Posterior vena cava (tissue), 2 donors: ENCODE measurements at regions not wholly inside any gene's neighbourhood (a gene's known extent, or its start where the extent isn't known, plus 50 kb on each side); places are given as distances from the start of the nearest gene placed in this dataset.

Experiments used
- DNase-seq: peaks from one replicate; pipeline ENCODE4 v3.0.0-alpha.2; 2020; ENCODE audit warnings: low spot score
- intact Hi-C, 2 donors: fragments of 100-400 bp; cut with DNase I; formaldehyde crosslinking; loops; one replicate each; pipeline versions ENCODE4 v1.14.1 to v1.14.2; 2022 to 2023
- donor health status: DM: yes; HTN: yes; CAD: no.
- donor health status: DM: yes; HTN: yes; CAD: no.

DNA sequence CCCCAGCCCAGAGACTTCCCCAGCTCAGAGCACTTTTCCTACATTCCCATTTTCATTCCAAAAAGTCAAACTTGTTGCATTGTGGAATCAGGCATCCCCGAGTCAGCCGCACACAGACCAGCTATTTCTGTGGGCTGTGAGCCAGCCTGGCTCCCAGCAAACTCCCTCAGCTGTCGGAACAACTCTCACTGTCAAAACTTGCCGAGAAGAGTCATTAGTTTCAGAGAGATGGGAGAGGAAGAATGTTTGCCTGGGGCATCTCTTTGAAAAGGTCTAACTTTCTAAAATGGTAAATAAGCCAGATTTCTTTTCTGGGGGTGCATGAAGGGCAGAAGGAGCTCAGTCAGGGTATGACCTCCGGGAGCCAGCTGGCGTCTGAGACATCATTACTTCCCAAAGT, 280.0 kb downstream of the TMEM114 start:
- intact Hi-C loops: no loop called here
- DNase-seq: no peak

DNA sequence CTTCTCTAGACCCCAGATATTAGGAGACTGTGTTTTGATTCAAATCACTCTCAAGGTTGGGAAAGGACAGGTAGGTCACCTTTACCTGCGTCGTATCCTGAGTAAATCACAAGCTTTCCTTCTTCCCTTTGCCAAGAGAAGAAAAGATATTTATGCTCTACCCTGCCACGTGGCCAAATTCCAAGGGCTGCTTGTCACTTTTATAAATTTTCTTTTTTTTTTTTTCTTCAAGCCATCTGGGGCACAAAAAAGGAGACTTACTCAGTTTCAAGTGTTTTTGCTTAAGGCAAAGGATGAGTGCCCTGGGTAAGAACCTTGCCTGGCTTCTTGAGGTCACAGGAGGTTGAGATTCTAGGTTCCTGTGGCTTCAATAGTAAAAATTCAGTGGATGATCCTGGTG, 285.1 kb downstream of the TMEM114 start:
- DNase-seq: no peak
- intact Hi-C loops: loop anchor here in 1 of 2 donors (5.0 kb wide), 1 partner anchor 1022 kb away; no protein-coding TSS in a partner anchor

DNA sequence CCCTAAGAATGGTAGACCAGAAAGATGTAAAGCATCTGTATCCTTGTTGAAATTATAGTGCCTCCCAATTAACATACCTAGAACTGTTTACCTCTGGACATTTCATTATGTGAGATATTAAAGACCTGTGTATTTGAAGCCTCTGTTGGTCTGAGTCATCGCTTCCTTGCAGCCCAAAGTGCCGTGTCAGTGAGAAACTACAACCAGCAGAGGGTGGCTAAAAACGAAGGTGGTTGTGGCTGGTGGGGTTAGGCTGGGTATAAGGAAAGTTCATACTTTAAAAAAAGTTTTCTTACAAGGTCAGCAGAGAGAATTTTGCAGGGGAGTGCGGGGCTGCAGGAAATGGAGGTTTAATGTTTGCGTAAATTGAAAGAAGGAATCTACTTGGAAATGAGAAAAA, 290.7 kb downstream of the TMEM114 start:
- no peak for DNase-seq
- intact Hi-C loops: no loop called here

DNA sequence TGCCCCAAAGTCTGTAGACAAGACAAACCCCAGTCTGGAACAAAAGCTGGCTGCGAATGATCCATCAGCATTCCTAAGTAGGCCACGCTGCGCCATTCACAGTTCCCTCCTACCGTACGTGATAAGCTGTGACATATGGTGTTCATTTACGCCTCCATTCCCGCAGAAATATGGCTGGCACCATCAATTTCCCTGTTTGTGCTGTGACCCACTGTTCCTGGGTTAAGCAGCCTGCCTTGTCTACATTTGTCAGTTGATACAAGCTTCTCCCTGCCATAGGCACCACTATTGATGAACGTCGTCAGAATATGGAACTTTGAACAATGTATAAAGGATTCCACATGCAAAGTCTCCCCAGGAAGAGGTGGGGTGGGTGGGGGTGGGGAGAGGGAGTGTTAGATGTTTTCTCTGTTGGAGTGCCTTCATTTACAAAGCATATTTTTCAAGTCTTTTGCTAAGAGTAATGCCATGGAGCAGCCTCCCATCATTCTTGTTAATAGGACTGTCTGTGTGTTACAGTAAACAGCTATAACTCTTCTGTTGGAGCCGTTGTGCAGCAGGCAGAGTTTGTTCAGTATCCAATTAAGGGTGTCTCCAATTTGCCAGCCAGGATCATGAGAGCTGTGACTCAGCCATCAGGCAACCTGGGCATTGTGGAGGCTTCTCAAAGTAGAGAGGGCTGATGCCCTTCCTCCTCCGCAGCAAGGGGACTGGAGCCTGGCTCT, 294.6 kb downstream of the TMEM114 start:
- no peak for DNase-seq
- intact Hi-C loops: no loop called here

DNA sequence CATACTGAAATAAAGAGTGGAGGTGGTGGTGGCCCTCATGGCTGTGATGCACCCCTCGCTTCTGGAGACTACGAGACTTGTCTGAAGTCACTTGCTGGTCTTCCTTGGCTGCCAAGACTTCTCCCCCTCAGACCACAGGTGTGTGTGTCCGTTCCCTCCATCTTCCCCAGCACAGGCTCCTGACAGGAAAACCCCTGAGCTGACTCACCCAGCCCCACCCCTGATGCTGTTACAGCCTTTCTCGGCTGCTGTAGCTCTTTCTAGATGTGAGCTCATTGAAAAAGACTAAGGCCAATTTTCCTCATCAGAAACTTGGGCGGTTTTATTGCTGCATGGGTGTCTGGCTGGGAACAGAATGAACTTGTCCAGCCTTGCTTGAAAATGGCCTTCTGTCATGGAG, 296.9 kb downstream of the TMEM114 start:
- intact Hi-C loops: no loop called here
- DNase-seq: no peak

DNA sequence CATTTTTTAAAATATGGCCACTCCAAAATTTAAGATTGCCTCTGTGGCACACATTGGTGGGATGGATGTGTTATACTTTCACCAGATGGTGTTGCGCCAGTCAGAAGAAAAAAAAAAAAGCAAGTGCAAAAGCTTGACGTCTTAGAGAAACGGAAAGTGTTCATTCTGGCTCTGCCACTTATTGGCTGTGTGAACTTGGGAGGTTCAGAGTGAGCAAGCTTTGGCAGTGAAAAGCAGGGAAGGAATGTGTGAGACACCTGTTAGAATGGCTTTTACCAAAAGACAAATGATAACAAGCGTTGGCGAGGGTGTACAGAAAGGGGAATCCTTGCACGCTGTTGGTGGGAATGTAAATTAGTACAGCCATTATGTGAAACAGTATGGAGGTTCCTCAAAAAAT, 298.0 kb downstream of the TMEM114 start:
- intact Hi-C loops: no loop called here
- no peak for DNase-seq

DNA sequence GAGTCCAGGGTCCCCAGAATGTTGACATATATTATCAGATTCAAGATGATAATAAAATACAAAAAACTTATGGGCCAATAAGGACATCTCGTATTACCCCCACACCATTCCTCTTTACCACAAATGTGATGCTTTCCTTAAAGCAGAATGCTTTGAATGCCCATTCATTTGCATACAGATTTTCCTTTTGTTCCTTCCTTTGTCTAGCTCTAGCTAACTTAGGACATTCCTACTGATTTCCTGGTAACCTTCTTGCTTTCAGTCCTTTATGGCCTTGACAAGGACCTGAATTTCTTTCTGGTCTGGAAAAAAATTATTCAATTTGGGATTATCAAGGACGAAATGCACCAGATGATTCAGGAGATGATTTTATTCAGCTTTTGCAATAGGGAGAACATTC, 304.0 kb downstream of the TMEM114 start:
- no peak for DNase-seq
- intact Hi-C loops: loop anchor here in 1 of 2 donors (10.0 kb wide), 1 partner anchor 88 kb away; no protein-coding TSS in a partner anchor

DNA sequence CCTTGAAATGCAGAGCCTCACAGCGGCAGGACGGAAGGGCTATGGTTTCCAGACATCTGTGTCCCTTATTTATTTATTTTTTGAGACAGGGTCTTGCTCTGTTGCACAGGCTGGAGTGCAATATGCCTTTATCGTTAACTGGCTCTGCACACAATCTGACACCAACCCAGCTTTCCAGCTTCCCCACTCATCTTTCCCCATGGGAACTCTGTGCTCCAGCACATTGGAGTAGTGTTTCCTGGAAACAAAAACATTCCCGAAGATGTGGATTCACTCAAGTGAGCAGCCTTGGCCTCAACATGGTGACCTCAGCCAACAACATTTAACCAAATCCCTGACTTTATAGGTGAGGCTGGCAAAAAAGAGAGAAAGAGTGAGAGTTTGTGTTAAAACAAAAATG, 307.1 kb downstream of the TMEM114 start:
- no peak for DNase-seq
- intact Hi-C loops: loop anchor here in 1 of 2 donors (10.0 kb wide), 1 partner anchor 92 kb away; no protein-coding TSS in a partner anchor

DNA sequence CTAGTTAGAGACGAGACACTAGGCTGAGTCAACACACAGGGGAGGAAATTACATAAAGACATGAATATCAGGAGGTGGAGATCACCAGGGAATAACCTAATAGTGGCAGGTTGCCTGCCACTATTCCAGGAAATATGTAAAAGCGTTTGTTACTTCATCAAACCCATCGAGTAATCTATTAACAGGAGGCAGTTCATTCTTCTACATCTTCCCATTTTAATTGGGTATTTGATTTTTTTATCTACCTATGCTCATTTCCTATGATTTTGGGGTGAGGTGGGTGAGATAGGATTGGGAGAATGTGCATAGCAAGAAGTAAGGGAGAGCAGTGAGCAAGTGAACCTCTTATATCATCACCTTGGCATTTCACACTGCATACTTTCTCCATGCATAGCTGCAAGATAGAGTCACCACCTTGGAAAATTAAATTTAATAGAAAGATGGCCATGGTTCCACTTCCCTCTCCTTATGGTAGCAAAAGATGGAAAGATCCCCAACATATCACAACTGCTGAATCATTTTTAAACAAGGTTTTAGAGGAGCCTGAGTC, 312.2 kb downstream of the TMEM114 start:
- intact Hi-C loops: no loop called here

DNA sequence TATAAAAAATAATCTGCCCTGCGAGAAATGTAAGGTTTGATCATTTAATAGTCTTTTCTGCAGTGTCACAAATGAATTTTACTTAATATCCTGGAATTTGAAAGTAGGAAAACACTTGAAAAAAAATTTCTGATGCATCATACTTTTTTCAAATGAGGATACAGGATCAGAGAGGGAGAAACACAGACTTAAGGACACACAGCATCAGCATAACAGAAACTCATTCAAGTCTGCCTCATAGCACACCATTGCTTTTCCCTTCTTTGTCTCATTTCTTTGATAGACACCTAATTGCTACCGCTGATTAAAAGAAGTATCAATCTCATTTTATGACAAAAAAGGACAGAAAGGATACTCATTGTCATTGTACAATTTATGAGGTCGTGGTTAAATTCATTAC, 319.0 kb downstream of the TMEM114 start:
- intact Hi-C loops: no loop called here
- DNase-seq: no peak

More for the DNA sequence above, 312.2 kb downstream of the TMEM114 start:
- DNase-seq: no peak

DNA sequence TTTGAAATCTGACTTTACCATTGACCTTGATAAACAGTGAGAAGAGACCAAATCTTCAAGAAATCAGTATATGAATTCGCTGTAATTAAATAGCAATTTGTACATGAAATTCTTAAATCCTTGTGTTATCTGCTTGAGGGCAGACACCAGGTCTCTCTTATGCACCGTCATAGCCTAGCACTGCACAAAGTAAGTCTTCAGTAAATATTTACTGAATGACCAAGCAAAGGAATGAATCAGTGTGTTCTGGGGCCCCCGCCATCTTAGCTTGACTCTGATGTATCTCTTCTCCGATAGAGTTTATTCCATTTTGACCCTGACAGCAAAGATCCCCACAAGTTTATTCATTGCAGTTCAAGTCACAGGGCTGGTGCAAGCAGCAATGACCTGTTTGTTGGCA, 328.0 kb downstream of the TMEM114 start:
- no peak for DNase-seq
- intact Hi-C loops: no loop called here

DNA sequence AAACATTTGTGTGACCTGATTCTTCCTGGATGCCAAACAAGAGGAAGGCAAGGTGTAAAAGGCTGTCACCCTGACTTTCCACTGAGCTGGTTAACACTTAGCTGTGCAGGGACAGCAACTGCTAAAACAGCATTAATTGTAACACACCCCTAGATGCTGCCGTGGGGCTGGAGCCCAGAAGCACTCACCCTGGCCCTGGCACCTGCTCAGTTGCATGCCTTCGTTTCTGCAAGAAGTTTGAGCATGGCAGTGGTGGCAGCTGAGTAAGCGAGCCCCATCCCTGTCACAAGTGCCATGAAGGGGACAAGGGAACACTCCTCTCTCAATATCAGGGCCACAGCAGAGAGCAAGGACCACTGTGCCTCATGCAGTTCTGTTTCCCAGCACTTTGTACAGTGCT, 330.2 kb downstream of the TMEM114 start:
- intact Hi-C loops: no loop called here
- no peak for DNase-seq

DNA sequence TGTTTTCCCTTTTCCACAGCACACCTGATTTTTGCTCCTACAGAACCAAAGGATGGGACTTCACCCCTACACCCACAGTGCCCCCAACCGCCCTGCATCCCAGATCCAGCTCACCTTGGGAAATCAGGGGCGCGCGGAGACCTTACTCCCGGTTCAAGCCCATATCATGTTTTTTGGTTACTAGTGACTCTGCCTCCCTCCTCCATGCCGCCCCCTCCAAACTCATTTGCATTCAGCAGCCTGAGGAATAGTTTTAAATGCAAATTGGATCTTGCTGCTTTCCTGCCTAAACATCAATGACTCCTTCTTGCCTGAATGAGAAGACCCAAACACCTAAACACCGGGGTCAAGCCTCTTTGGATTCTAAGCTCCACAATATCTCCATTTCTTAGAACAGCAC, 331.8 kb downstream of the TMEM114 start:
- no peak for DNase-seq
- intact Hi-C loops: no loop called here

DNA sequence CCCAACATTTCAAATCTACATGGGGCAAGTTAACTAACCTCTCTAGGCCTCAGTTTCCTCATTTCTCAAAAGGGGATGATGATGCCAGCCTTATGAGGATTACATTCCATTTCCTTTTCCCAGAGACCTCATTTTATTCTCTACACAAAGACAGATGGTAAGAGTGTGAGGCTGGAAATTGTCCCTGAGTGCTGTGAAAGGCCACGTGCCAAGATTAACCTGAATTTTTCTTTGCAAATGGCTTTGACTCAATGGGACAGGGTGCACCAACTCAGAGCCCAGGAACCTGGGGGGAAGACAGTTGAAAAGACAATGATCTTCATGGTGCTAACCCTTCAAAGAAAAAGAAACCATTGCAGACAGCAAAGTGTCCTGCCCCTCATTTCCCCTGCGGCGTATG, 332.8 kb downstream of the TMEM114 start:
- DNase-seq: no peak
- intact Hi-C loops: no loop called here

DNA sequence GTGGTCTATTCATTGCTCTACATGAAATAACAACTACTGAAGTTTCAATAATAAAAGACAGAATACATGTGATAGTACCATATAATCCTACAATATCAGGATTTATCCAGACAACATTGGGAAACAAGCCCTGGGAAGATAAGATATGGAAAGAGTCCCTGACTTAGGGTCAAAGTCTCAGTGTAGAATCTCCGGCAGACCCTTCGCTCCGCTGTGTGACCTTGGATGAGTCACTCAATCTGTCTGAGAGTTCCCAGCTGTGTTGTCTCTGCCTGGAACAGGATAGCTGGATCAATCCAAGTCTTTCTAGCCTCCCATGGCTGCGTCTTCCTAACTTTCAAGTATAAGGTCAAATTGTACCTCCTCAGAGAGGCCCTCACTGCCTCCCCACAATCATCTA, 335.9 kb downstream of the TMEM114 start:
- no peak for DNase-seq
- intact Hi-C loops: no loop called here

DNA sequence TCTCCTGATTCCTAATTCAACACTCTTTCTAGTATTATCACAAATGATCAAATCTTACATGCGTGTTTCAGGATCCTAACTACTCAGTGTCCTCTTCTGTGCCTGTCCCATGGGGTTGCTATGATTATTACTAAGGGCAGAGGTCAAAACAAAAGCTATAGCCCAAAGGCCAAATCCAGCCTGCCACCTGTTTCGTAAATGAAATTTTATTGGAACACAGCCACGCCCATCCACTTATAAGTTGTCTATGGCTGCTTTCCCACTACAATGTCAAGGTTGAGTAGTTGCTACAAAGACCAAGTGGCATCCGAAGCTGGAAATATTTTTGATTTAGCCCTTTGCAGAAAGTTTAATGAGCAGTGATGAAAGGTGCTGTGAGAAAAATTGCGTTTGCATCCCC, 336.6 kb downstream of the TMEM114 start:
- no peak for DNase-seq
- intact Hi-C loops: no loop called here

DNA sequence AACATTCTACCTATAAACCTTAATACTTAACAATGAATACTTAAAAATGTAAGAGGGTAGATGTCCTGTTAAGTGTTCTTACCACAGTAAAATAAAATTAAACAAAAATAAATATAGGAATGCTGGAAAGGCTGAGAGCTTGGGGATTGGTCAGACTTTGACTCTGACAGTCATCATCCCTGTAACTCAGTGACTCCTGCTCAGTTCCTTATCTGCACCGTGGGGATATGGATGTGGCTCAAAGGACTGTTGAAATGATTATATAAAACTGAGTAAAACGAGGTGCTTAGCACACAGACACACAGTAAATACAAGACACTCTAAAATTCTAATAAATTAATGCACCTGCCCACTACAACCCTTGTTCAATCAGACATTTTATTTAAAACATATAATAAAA, 338.6 kb downstream of the TMEM114 start:
- intact Hi-C loops: loop anchor here in 1 of 2 donors (1.0 kb wide), 1 partner anchor 39 kb away; no protein-coding TSS in a partner anchor
- no peak for DNase-seq

DNA sequence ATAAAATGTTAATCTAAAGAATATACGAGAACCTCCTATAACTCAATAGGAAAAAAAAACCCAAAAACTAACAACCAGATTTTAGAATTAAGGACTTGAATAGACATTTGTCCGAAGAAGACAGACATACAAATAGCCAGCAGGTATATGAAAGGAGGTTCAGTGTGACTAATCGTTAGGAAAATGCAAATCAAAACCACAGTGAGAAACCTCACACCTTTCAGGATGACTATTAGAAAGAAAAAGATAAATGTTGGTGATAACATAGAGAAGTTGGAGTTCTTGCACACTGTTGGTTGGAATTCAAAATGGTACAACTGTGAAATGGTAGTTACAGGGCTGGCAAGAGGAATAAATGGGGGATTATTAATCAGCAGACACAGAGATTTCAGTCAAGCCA, 339.0 kb downstream of the TMEM114 start:
- DNase-seq: no peak
- intact Hi-C loops: loop anchor here in 1 of 2 donors (1.0 kb wide), 1 partner anchor 39 kb away; no protein-coding TSS in a partner anchor

DNA sequence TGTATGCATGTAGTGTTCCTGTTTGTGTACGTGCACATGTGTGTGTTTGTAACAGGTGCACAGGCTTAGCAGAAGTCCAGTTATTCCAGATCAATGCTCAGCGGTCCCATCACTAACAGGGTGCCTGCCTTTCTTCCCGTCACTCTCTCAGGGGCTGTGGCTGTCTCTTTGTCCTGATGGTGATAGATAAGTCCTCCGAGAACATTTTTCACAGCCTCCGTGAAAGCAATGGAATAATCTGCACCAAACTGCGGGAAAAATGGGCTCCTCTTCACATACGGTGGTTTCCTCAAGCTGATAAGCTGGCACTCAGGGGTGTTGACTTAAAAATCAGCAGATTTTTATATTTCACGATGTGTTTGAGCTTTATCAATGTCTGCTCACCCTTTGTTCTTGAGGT, 342.3 kb downstream of the TMEM114 start:
- intact Hi-C loops: no loop called here
- no peak for DNase-seq

DNA sequence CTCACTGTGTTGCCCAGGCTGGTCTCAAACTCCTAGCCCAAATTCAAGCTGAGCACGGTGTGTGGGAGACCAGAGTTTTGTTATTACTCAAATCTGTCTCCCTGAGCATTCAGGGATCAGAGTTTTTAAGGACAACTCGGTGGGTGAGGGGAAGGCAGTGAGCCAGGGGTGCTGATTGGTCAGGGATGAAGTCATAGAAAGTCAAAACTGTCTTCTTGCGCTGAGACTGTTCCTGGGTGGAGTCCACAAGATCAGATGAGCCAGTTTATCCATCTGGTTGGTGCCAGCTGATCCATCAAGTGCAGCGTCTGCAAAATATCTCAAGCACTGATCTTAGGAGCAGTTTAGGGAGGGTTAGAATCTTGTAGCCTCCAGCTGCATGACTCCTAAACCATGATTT, 346.3 kb downstream of the TMEM114 start:
- intact Hi-C loops: no loop called here

DNA sequence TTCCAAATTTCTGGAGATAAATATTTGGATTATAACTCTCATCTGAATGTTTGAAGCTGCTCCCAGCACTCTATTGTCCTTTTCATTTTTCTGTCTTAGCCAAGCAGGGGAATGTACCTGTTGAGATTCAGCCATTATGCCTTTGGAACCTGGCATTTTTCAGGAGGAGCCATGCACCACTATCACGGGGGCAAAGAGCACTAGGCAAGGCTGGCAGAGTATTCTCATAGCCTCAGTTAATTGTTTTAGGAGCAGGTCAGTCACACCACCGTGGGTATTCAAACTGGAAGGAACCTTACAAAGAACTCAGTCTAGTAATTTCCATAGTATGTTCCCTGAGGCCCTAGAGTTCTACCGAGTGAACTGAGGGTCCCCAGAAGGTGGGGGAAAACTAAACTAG, 348.9 kb downstream of the TMEM114 start:
- intact Hi-C loops: no loop called here
- DNase-seq: no peak

More for the DNA sequence above, 346.3 kb downstream of the TMEM114 start:
- no peak for DNase-seq
